ENCODE measurements at regions not wholly inside any gene's neighbourhood (a gene's known extent, or its start where the extent isn't known, plus 50 kb on each side); places are given as distances from the start of the nearest gene placed in this dataset.

DNA sequence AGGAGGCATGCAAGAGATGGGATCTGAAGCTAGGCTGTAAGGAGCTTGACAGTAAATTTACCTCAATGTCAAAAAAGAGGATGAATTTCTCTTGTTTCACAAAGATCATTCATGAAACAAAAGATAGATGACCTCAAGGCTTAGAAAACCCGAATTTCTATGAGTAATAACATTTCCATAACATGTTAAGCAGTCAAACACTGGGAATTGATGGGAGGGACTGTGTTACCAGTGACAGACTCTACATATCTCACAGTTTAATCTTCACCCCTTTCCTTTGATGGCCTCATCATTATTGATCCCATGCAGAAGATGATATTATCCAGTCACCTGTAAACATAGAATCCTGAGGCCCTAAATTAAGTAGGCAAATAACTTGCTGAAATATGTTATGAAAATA lies 53.5 kb upstream of the VGLL3 start:
- no peak for DNase-seq (ENCODE audit: low read depth)

DNA sequence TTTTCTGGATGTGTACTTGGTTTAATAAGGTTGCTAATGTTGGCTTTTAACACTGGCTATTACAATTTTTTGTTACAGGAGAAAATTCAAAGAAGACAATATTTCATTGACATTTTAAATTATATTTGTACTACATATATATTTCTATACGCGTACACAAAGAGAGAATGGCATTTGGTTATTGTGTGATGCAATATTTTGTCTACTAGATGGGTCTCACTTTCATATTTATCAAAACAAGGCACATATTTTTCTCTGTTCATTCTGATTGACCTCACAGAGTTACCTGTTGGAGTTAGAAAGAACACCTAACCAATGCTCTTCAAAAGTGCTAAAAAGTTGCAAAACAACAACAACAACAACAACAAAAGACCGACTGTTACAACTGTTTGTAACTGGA lies 50.2 kb upstream of the VGLL3 start:
- DNase-seq (ENCODE audit: low read depth), result no peak

All from fibroblast of gingiva (primary cell).